ENCODE measurements at regions not wholly inside any gene's neighbourhood (a gene's known extent, or its start where the extent isn't known, plus 50 kb on each side); places are given as distances from the start of the nearest gene placed in this dataset.
A peak's percentile ranks its signal among the peaks of the same experiment; 100 is the strongest.

DNA sequence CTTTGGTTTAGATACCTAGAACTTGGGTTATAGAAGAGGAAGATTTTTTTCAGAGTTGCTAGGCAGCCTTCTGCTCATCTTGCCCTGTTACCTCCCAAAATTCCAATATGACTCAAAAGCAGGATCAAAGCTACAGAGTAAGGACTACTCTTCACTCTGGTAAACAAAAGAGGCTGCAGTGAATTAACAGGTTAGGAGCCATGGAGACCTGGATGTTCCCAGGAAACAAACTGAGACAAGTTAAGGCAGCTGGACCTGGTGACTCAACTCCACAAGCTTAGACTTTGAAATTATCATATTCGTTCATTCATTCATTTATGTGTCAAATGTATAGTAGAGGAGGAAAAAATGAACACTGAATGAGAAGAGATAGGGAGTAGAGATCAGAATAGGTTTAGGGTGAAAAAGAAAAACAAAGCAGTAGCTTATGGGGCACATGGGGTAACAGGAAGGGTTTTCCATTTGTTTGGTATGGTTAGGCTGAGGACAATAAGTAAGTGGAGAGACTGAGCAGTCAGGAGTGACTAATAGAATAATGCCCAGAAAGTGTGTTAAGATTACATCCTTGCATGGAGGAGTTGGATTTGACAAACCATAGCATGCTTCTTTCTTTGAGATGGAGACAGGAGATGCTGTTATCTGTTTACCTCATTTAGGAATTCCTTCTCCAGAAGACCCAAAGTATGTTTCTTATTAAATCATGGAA is 464.0 kb upstream of the ZNF608 start:
- no peaks in the 10 kb centered on the region for H3K36me3 Mint-ChIP-seq (ENCODE audit: insufficient read depth)
- H3K9me3 Mint-ChIP-seq (ENCODE audit: low read depth) = peaks cover 7% of the 10 kb centered on the region
- no peak for DNase-seq (ENCODE audit: low spot score, unreplicated experiment)
- no peak for TF ChIP-seq CTCF (IDR thresholded peaks at IDR 0.05; ENCODE audit: unreplicated experiment)
- H3K27ac Mint-ChIP-seq = peak overlapping the region; percentile 54
- H3K4me1 Mint-ChIP-seq (ENCODE audit: low read depth) = peaks cover 23% of the 10 kb centered on the region
- H3K4me3 Mint-ChIP-seq (ENCODE audit: low read depth) = no peak overlapping the region
- H3K27me3 Mint-ChIP-seq = no peaks in the 10 kb centered on the region

DNA sequence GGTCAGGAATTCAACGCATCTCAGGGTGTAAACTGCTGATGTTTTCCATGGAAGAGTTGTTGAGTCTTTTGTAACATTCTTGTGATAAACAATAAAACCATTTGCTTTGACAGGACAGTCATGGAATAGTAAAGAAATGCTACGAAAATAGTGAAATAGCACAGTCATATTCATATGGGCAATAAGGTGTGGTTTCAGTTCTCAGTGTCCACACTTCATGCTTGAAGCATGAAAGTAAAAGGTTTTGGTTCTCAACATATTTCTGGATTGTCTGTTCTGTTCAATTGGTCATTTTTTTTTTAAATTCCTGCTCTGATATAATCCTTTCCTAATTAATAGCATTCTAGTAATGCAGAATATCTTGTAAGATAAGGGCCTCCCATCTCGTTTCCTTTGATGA is 467.6 kb upstream of the ZNF608 start:
- Mint-ChIP-seq H3K4me1 (ENCODE audit: low read depth) (peaks cover 11% of the 10 kb centered on the region), H3K36me3 (ENCODE audit: insufficient read depth) (no peaks in the 10 kb centered on the region), H3K27ac (no peak overlapping the region), H3K27me3 (no peaks in the 10 kb centered on the region), H3K4me3 (ENCODE audit: low read depth) (no peak overlapping the region), H3K9me3 (ENCODE audit: low read depth) (peaks cover 17% of the 10 kb centered on the region)
- no peak for DNase-seq (ENCODE audit: low spot score, unreplicated experiment)
- no peak for TF ChIP-seq CTCF (IDR thresholded peaks at IDR 0.05; ENCODE audit: unreplicated experiment)

DNA sequence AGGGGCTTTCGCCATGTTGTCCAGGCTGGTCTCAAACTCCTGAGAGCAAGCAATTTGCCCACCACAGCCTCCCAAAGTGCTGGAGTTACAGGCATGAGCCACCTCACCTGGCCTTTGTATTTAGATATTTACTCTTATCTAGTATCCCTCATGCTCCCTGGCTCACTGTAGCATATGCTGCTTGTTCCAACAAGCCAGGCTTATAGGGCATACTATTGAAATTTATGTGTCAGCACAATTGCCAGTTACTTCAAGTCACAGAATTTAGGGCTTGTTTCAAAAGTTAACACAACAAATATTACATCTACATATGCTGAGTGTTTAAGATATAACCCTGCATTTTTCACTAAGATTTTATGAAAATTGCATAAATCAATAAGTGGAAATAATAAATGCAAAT is 469.2 kb upstream of the ZNF608 start:
- no peak overlapping the region for H3K27ac Mint-ChIP-seq
- H3K4me1 Mint-ChIP-seq (ENCODE audit: low read depth) = peaks cover 4% of the 10 kb centered on the region
- no peak for TF ChIP-seq CTCF (IDR thresholded peaks at IDR 0.05; ENCODE audit: unreplicated experiment)
- no peak for DNase-seq (ENCODE audit: low spot score, unreplicated experiment)
- H3K36me3 Mint-ChIP-seq (ENCODE audit: insufficient read depth) = no peaks in the 10 kb centered on the region
- no peak overlapping the region for H3K4me3 Mint-ChIP-seq (ENCODE audit: low read depth)
- peaks cover 22% of the 10 kb centered on the region for H3K9me3 Mint-ChIP-seq (ENCODE audit: low read depth)
- H3K27me3 Mint-ChIP-seq = no peaks in the 10 kb centered on the region

GRCh38 chr5:125219710-125220109 is 473.3 kb upstream of the ZNF608 start:
- Mint-ChIP-seq H3K27ac (no peak overlapping the region), H3K4me1 (ENCODE audit: low read depth) (peaks cover 4% of the 10 kb centered on the region), H3K9me3 (ENCODE audit: low read depth) (peaks cover 15% of the 10 kb centered on the region), H3K27me3 (no peaks in the 10 kb centered on the region), H3K4me3 (ENCODE audit: low read depth) (no peak overlapping the region), H3K36me3 (ENCODE audit: insufficient read depth) (no peaks in the 10 kb centered on the region)
- DNase-seq (ENCODE audit: low spot score, unreplicated experiment) = no peak
- no peak for TF ChIP-seq CTCF (IDR thresholded peaks at IDR 0.05; ENCODE audit: unreplicated experiment)

- no peak overlapping the region for H3K4me3 Mint-ChIP-seq (ENCODE audit: low read depth)
- H3K36me3 Mint-ChIP-seq (ENCODE audit: insufficient read depth) = no peaks in the 10 kb centered on the region
Measured at GRCh38 chr5:125220284-125220683, 473.8 kb upstream of the ZNF608 start.

More at GRCh38 chr5:125220284-125220683, 473.8 kb upstream of the ZNF608 start:
- peaks cover 4% of the 10 kb centered on the region for H3K4me1 Mint-ChIP-seq (ENCODE audit: low read depth)
- no peak for DNase-seq (ENCODE audit: low spot score, unreplicated experiment)
- no peaks in the 10 kb centered on the region for H3K27me3 Mint-ChIP-seq
- H3K27ac Mint-ChIP-seq = no peak overlapping the region
- TF ChIP-seq CTCF (IDR thresholded peaks at IDR 0.05; ENCODE audit: unreplicated experiment) = no peak
- H3K9me3 Mint-ChIP-seq (ENCODE audit: low read depth) = peaks cover 15% of the 10 kb centered on the region
